GM23338 (cell line): ENCODE measurements at regions not wholly inside any gene's neighbourhood (a gene's known extent, or its start where the extent isn't known, plus 50 kb on each side); places are given as distances from the start of the nearest gene placed in this dataset.

ENCODE experiments used
- ATAC-seq: fragments of 200-7000 bp; cut with Tn5 transposase; 3 replicates; pipeline ENCODE4 v1.9.1; 2020
- DNase-seq: peaks from one replicate; pipeline ENCODE4 v3.0.0-alpha.2; 2015; ENCODE audit warnings: low spot score
- H2AFZ ChIP-seq: fragments of 200-600 bp; sonication (generic); 2 replicates; pipeline ENCODE4 v1.8.0; 2016; ENCODE audit warnings: antibody characterized with exemption, mild to moderate bottlenecking, moderate library complexity
- H3F3A ChIP-seq: fragments of 200-600 bp; sonication (generic); replicated peaks from 2 replicates; pipeline ENCODE4 v1.8.0; 2017; ENCODE audit warnings: antibody characterized with exemption, mixed run types, low read depth
- H3K27ac ChIP-seq: fragments of 200-600 bp; sonication (generic); 2 replicates; pipeline ENCODE4 v1.6.1; 2016; ENCODE audit warnings: low read depth
- H3K27me3 ChIP-seq: fragments of 200-600 bp; sonication (generic); 2 replicates; pipeline ENCODE4 v1.8.0; 2016; ENCODE audit warnings: mild to moderate bottlenecking, mixed run types, moderate library complexity; ENCODE audit not compliant: insufficient read depth
- H3K36me3 ChIP-seq: fragments of 200-600 bp; sonication (generic); 2 replicates; pipeline ENCODE4 v1.8.0; 2016; ENCODE audit warnings: mild to moderate bottlenecking; ENCODE audit not compliant: insufficient read depth
- H3K4me1 ChIP-seq: fragments of 200-600 bp; sonication (generic); 2 replicates; pipeline ENCODE4 v1.8.0; 2016; ENCODE audit warnings: mild to moderate bottlenecking, moderate library complexity; ENCODE audit not compliant: insufficient read depth
- H3K4me2 ChIP-seq: fragments of 200-600 bp; sonication (generic); 2 replicates; pipeline ENCODE4 v1.7.1; 2017; ENCODE audit warnings: mixed run types
- H3K4me3 ChIP-seq: fragments of 200-600 bp; sonication (generic); 2 replicates; pipeline ENCODE4 v1.6.1; 2016; ENCODE audit warnings: mixed run types
- H3K79me2 ChIP-seq: fragments of 200-600 bp; sonication (generic); replicated peaks from 2 replicates; pipeline ENCODE4 v1.8.0; 2017; ENCODE audit warnings: mild to moderate bottlenecking; ENCODE audit not compliant: insufficient read depth
- H3K9me2 ChIP-seq: fragments of 200-600 bp; sonication (generic); 2 replicates; pipeline ENCODE4 v1.8.0; 2017; ENCODE audit not compliant: insufficient read depth
- H4K20me1 ChIP-seq: fragments of 200-600 bp; sonication (generic); replicated peaks from 2 replicates; pipeline ENCODE4 v1.8.0; 2017; ENCODE audit warnings: mild to moderate bottlenecking; ENCODE audit not compliant: insufficient read depth
- H3K27ac Mint-ChIP-seq: 2 replicates; pipeline ENCODE4 v1.8.0; 2020; ENCODE audit warnings: inconsistent platforms, mild to moderate bottlenecking, moderate library complexity, mixed read lengths
- H3K27me3 Mint-ChIP-seq: 3 replicates; pipeline ENCODE4 v1.8.0; 2022; ENCODE audit warnings: low read depth, mild to moderate bottlenecking, moderate library complexity, mixed read lengths, inconsistent platforms; ENCODE audit not compliant: insufficient read depth, poor library complexity
- H3K36me3 Mint-ChIP-seq: 3 replicates; pipeline ENCODE4 v1.8.0; 2021; ENCODE audit warnings: low read depth, mild to moderate bottlenecking, inconsistent platforms, moderate library complexity, mixed read lengths
- H3K4me1 Mint-ChIP-seq: 3 replicates; pipeline ENCODE4 v1.8.0; 2020; ENCODE audit warnings: mild to moderate bottlenecking, inconsistent platforms, mixed read lengths
- H3K4me3 Mint-ChIP-seq: 3 replicates; pipeline ENCODE4 v1.8.0; 2021; ENCODE audit warnings: moderate library complexity, mild to moderate bottlenecking, inconsistent platforms, mixed read lengths
- H3K9me3 Mint-ChIP-seq: 3 replicates; pipeline ENCODE4 v1.8.0; 2020; ENCODE audit warnings: moderate library complexity, mild to moderate bottlenecking, inconsistent platforms, mixed read lengths
- CREB1 ChIP-seq: fragments of 250-450 bp; sonication (Bioruptor Pico); IDR thresholded peaks from 2 replicates; pipeline ENCODE4 v1.5.0; 2020; ENCODE audit warnings: low read depth, mild to moderate bottlenecking, moderate library complexity
- CTCF ChIP-seq, 2 experiments: fragments of 200-600 bp in 1 of 2; sonication (generic) in 1 of 2; conservative IDR thresholded peaks; 2 replicates each; pipeline versions ENCODE4 v1.5.1 to v1.6.1; 2016 to 2017; ENCODE audit warnings: antibody characterized with exemption in 2 of 2, low read depth in 2 of 2, mild to moderate bottlenecking in 2 of 2, moderate library complexity in 1 of 2
- EZH2 ChIP-seq: fragments of 200-600 bp; sonication (generic); IDR thresholded peaks from one replicate; pipeline ENCODE4 v1.8.0; 2017; ENCODE audit warnings: antibody characterized with exemption, mild to moderate bottlenecking, low read depth; ENCODE audit not compliant: unreplicated experiment
- EZH2phosphoT487 ChIP-seq: fragments of 200-600 bp; sonication (generic); IDR thresholded peaks from one replicate; pipeline ENCODE4 v1.8.1; 2018; ENCODE audit warnings: antibody characterized with exemption; ENCODE audit not compliant: unreplicated experiment
- JUNB ChIP-seq: IDR thresholded peaks from one replicate; pipeline ENCODE4 v1.6.1; 2016; ENCODE audit warnings: antibody characterized with exemption; ENCODE audit not compliant: unreplicated experiment
- NANOG ChIP-seq: IDR thresholded peaks from 2 replicates; pipeline ENCODE4 v1.6.1; 2016; ENCODE audit warnings: antibody characterized with exemption, borderline replicate concordance
- POLR2AphosphoS5 ChIP-seq: IDR thresholded peaks from 2 replicates; pipeline ENCODE4 v1.6.1; 2016; ENCODE audit warnings: antibody characterized with exemption, low read depth
- REST ChIP-seq: IDR thresholded peaks from one replicate; pipeline ENCODE4 v1.6.1; 2018; ENCODE audit warnings: antibody characterized with exemption; ENCODE audit not compliant: unreplicated experiment
- STAT1 ChIP-seq: IDR thresholded peaks from one replicate; pipeline ENCODE4 v1.6.1; 2016; ENCODE audit warnings: antibody characterized with exemption; ENCODE audit not compliant: unreplicated experiment
- ZNF114 ChIP-seq: fragments of 250-450 bp; sonication (Bioruptor Pico); IDR thresholded peaks from 2 replicates; pipeline ENCODE4 v1.5.0; 2020; ENCODE audit warnings: mild to moderate bottlenecking, moderate library complexity
- ZNF331 ChIP-seq: fragments of 250-450 bp; sonication (Bioruptor Pico); IDR thresholded peaks from 2 replicates; pipeline ENCODE4 v1.5.0; 2020; ENCODE audit warnings: low read depth, mild to moderate bottlenecking, moderate library complexity
- TF ChIP-seq, protein P1 (sequence below): IDR thresholded peaks from 2 replicates; pipeline ENCODE4 v1.6.1; 2016; ENCODE audit warnings: antibody characterized with exemption
- TF ChIP-seq, protein P2 (sequence below): fragments of 250-450 bp; sonication (Bioruptor Pico); IDR thresholded peaks from 2 replicates; pipeline ENCODE4 v1.5.0; 2020; ENCODE audit warnings: mild to moderate bottlenecking, moderate library complexity

DNA sequence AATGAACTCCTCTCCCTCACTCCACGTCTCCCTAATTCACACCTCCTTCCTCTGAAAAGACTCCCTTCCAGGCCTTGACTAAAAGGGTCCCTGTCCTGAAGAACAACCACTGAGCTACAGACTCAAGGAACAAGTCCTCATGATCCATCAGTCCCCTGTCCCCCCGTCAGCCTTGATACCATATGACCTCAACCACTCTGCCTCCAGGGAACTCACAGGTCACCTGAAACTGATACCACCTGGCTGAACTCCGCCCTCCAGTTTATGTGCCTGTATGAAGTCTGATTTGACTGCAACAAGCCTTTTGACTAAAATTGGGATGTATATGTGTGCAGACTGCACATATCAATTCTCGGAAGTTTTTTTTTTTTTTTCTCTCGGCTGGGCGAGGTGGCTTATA, 88.7 kb downstream of the UGCG start:
- Histone ChIP-seq H4K20me1 (no peaks in the 10 kb centered on the region), H3K27ac (no peak overlapping the region), H3K27me3 (no peaks in the 10 kb centered on the region), H3K4me1 (no peaks in the 10 kb centered on the region), H2AFZ (0 out of 2 replicates have a peak overlapping the region, but pooled peaks have one; percentile 23), H3K36me3 (no peaks in the 10 kb centered on the region), H3F3A (no peaks in the 10 kb centered on the region), H3K9me2 (no peaks in the 10 kb centered on the region), H3K4me3 (no peak overlapping the region), H3K4me2 (no peak overlapping the region), H3K79me2 (no peaks in the 10 kb centered on the region)
- TF ChIP-seq, protein P1, sequence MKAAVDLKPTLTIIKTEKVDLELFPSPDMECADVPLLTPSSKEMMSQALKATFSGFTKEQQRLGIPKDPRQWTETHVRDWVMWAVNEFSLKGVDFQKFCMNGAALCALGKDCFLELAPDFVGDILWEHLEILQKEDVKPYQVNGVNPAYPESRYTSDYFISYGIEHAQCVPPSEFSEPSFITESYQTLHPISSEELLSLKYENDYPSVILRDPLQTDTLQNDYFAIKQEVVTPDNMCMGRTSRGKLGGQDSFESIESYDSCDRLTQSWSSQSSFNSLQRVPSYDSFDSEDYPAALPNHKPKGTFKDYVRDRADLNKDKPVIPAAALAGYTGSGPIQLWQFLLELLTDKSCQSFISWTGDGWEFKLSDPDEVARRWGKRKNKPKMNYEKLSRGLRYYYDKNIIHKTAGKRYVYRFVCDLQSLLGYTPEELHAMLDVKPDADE = no peak
- no peak for TF ChIP-seq JUNB
- TF ChIP-seq EZH2phosphoT487 = no peak
- no peak for TF ChIP-seq ZNF331 (CRISPR knock-in tag)
- TF ChIP-seq, protein P2, sequence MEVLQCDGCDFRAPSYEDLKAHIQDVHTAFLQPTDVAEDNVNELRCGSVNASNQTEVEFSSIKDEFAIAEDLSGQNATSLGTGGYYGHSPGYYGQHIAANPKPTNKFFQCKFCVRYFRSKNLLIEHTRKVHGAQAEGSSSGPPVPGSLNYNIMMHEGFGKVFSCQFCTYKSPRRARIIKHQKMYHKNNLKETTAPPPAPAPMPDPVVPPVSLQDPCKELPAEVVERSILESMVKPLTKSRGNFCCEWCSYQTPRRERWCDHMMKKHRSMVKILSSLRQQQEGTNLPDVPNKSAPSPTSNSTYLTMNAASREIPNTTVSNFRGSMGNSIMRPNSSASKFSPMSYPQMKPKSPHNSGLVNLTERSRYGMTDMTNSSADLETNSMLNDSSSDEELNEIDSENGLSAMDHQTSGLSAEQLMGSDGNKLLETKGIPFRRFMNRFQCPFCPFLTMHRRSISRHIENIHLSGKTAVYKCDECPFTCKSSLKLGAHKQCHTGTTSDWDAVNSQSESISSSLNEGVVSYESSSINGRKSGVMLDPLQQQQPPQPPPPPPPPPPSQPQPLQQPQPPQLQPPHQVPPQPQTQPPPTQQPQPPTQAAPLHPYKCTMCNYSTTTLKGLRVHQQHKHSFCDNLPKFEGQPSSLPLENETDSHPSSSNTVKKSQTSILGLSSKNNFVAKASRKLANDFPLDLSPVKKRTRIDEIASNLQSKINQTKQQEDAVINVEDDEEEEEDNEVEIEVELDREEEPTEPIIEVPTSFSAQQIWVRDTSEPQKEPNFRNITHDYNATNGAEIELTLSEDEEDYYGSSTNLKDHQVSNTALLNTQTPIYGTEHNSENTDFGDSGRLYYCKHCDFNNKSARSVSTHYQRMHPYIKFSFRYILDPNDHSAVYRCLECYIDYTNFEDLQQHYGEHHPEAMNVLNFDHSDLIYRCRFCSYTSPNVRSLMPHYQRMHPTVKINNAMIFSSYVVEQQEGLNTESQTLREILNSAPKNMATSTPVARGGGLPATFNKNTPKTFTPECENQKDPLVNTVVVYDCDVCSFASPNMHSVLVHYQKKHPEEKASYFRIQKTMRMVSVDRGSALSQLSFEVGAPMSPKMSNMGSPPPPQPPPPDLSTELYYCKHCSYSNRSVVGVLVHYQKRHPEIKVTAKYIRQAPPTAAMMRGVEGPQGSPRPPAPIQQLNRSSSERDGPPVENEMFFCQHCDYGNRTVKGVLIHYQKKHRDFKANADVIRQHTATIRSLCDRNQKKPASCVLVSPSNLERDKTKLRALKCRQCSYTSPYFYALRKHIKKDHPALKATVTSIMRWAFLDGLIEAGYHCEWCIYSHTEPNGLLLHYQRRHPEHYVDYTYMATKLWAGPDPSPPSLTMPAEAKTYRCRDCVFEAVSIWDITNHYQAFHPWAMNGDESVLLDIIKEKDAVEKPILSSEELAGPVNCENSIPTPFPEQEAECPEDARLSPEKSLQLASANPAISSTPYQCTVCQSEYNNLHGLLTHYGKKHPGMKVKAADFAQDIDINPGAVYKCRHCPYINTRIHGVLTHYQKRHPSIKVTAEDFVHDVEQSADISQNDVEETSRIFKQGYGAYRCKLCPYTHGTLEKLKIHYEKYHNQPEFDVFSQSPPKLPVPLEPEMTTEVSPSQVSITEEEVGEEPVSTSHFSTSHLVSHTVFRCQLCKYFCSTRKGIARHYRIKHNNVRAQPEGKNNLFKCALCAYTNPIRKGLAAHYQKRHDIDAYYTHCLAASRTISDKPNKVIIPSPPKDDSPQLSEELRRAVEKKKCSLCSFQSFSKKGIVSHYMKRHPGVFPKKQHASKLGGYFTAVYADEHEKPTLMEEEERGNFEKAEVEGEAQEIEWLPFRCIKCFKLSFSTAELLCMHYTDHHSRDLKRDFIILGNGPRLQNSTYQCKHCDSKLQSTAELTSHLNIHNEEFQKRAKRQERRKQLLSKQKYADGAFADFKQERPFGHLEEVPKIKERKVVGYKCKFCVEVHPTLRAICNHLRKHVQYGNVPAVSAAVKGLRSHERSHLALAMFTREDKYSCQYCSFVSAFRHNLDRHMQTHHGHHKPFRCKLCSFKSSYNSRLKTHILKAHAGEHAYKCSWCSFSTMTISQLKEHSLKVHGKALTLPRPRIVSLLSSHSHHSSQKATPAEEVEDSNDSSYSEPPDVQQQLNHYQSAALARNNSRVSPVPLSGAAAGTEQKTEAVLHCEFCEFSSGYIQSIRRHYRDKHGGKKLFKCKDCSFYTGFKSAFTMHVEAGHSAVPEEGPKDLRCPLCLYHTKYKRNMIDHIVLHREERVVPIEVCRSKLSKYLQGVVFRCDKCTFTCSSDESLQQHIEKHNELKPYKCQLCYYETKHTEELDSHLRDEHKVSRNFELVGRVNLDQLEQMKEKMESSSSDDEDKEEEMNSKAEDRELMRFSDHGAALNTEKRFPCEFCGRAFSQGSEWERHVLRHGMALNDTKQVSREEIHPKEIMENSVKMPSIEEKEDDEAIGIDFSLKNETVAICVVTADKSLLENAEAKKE = no peak
- TF ChIP-seq NANOG = no peak
- TF ChIP-seq EZH2 = no peak
- no peak for TF ChIP-seq ZNF114
- TF ChIP-seq REST = no peak
- TF ChIP-seq CTCF (conservative IDR thresholded peaks at IDR 0.05; ENCODE audit: low read depth in 2 of 2) = no peak
- no peak for TF ChIP-seq POLR2AphosphoS5
- TF ChIP-seq CREB1 (CRISPR knock-in tag) = no peak
- no peak for TF ChIP-seq STAT1
- H3K27ac Mint-ChIP-seq = no peak overlapping the region
- peaks cover 5% of the 10 kb centered on the region for H3K27me3 Mint-ChIP-seq
- H3K4me1 Mint-ChIP-seq = no peaks in the 10 kb centered on the region
- H3K36me3 Mint-ChIP-seq = no peaks in the 10 kb centered on the region; the same call in 2 of the 3 replicates
- DNase-seq (no peak), ATAC-seq (no peak)
- no peaks in the 10 kb centered on the region for H3K9me3 Mint-ChIP-seq
- H3K4me3 Mint-ChIP-seq = no peak overlapping the region
